ENCODE measurements at regions not wholly inside any gene's neighbourhood (a gene's known extent, or its start where the extent isn't known, plus 50 kb on each side); places are given as distances from the start of the nearest gene placed in this dataset.

DNA sequence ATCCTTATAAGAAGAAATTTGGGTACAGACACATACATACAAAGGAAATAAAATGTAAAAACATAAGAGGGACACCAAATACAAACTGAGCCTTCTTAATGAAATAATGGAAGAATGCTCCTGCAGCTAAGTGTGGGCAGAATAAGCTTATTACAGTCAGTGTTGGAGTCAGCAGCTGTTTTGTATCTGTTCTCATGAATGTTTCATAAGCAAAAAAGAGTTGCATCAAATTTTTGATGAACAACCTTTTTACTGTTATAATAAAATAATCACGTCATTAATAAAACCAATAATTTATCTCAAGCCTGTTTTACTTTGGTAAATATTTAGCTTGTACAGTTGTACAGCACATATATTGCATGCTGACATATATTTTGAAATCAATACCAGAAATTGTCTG lies 545.6 kb downstream of the LRRC70 start (continued):
- TF ChIP-seq, protein P1, sequence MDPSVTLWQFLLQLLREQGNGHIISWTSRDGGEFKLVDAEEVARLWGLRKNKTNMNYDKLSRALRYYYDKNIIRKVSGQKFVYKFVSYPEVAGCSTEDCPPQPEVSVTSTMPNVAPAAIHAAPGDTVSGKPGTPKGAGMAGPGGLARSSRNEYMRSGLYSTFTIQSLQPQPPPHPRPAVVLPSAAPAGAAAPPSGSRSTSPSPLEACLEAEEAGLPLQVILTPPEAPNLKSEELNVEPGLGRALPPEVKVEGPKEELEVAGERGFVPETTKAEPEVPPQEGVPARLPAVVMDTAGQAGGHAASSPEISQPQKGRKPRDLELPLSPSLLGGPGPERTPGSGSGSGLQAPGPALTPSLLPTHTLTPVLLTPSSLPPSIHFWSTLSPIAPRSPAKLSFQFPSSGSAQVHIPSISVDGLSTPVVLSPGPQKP (IDR thresholded peaks at IDR 0.05; ENCODE audit: low read depth, low read length), result no peak

DNA sequence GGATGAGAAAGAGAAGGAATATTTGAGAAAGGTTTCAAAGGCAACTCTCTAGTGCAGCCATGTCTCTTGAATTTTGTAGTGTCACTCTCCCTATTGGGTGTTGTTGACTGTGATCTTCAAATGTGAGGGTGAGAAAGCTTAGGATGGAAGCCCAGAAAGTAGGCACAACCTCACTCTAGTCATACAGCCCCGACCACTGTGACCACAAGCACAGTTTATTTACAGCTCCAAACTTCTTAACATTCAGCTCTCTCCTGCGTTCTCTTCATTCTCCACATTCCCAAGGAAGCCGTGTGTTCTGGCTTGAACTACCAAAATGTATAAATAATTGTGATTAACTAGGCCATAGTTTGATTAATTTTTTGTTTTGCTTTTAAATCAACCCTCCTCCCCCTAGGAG lies 542.9 kb downstream of the LRRC70 start:
- Histone ChIP-seq H3K4me1 (ENCODE audit: control insufficient read depth, insufficient read depth, low read length) (no peaks in the 10 kb centered on the region), H3K79me2 (ENCODE audit: control insufficient read depth, insufficient read depth, low read length) (no peaks in the 10 kb centered on the region), H3K27me3 (replicated peaks in 1 of 2; ENCODE audit: control insufficient read depth in 2 of 2, insufficient read depth in 2 of 2, low read length in 1 of 2) (no peaks in the 10 kb centered on the region), H3K4me2 (ENCODE audit: control insufficient read depth, insufficient read depth) (no peak overlapping the region), H3K27ac (ENCODE audit: control insufficient read depth, insufficient read depth) (no peak overlapping the region), H4K20me1 (ENCODE audit: control insufficient read depth, insufficient read depth) (no peaks in the 10 kb centered on the region), H3K9me3 (replicated peaks; ENCODE audit: control insufficient read depth, insufficient read depth, low read length) (no peaks in the 10 kb centered on the region), H3K4me3 (no peak overlapping the region), H3K9ac (ENCODE audit: control insufficient read depth, insufficient read depth, low read length) (no peak overlapping the region), H3K36me3 (ENCODE audit: control insufficient read depth in 2 of 2, insufficient read depth in 2 of 2, low read length in 1 of 2) (no peaks in the 10 kb centered on the region), H2AFZ (ENCODE audit: control insufficient read depth, low read depth, low read length) (no peak overlapping the region)
- WGBS (ENCODE audit: insufficient coverage, insufficient replicate concordance, low lambda C conversion rate, missing lambda C conversion rate), result 0% methylated on average over 3 of the region's 3 CpGs
- DNase-seq (ENCODE audit: low read depth, low spot score) (no peak), FAIRE-seq (no peak), ATAC-seq (no peak)
- CTCF ChIA-PET, result no interaction called here
- SMC1A ChIA-PET (ENCODE audit: uncharacterized antibody, unreplicated experiment), result interaction anchor here (0.6 to 0.7 kb wide), 2 partner anchors 23 to 548 kb away, joined by 3 read pairs; no protein-coding TSS in a partner anchor
- in situ Hi-C loops (cut with MboI), result no loop called here
- intact Hi-C loops (cut with micrococcal nuclease; ENCODE audit: unreplicated experiment), result no loop called here
- TF ChIP-seq WRNIP1 (IDR thresholded peaks at IDR 0.05; ENCODE audit: borderline replicate concordance, low read depth, low read length) (no peak), NFXL1 (IDR thresholded peaks at IDR 0.05; ENCODE audit: borderline replicate concordance) (no peak), RAD51 (IDR thresholded peaks at IDR 0.05) (no peak), PAX8 (IDR thresholded peaks at IDR 0.05) (no peak), NFYB (IDR thresholded peaks at IDR 0.05; ENCODE audit: insufficient read depth, low read depth, low read length) (no peak), SMC3 (IDR thresholded peaks at IDR 0.05; ENCODE audit: borderline replicate concordance, low read length) (no peak), KAT2A (conservative IDR thresholded peaks at IDR 0.05; ENCODE audit: control insufficient read depth, low read depth, low read length) (no peak), ASH2L (IDR thresholded peaks at IDR 0.05; ENCODE audit: borderline replicate concordance, low read depth) (no peak), PAX5 (IDR thresholded peaks at IDR 0.05; ENCODE audit: borderline replicate concordance, low read depth, low read length) (no peak)
- TF ChIP-seq, protein P2, sequence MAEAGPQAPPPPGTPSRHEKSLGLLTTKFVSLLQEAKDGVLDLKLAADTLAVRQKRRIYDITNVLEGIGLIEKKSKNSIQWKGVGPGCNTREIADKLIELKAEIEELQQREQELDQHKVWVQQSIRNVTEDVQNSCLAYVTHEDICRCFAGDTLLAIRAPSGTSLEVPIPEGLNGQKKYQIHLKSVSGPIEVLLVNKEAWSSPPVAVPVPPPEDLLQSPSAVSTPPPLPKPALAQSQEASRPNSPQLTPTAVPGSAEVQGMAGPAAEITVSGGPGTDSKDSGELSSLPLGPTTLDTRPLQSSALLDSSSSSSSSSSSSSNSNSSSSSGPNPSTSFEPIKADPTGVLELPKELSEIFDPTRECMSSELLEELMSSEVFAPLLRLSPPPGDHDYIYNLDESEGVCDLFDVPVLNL (IDR thresholded peaks at IDR 0.05; ENCODE audit: low read depth, low read length), result no peak
- TF ChIP-seq, protein P3, sequence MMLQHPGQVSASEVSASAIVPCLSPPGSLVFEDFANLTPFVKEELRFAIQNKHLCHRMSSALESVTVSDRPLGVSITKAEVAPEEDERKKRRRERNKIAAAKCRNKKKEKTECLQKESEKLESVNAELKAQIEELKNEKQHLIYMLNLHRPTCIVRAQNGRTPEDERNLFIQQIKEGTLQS (IDR thresholded peaks at IDR 0.05; ENCODE audit: borderline replicate concordance, extremely low read depth, low read depth, low read length), result no peak
- RAD21 ChIA-PET (ENCODE audit: unreplicated experiment), result no interaction called here
- BruUV-seq (replicated peaks), result no TSS peak
- POLR2A ChIA-PET, result no interaction called here

Data from GM12878 (cell line).